ENCODE measurements at regions not wholly inside any gene's neighbourhood (a gene's known extent, or its start where the extent isn't known, plus 50 kb on each side); places are given as distances from the start of the nearest gene placed in this dataset.

DNA sequence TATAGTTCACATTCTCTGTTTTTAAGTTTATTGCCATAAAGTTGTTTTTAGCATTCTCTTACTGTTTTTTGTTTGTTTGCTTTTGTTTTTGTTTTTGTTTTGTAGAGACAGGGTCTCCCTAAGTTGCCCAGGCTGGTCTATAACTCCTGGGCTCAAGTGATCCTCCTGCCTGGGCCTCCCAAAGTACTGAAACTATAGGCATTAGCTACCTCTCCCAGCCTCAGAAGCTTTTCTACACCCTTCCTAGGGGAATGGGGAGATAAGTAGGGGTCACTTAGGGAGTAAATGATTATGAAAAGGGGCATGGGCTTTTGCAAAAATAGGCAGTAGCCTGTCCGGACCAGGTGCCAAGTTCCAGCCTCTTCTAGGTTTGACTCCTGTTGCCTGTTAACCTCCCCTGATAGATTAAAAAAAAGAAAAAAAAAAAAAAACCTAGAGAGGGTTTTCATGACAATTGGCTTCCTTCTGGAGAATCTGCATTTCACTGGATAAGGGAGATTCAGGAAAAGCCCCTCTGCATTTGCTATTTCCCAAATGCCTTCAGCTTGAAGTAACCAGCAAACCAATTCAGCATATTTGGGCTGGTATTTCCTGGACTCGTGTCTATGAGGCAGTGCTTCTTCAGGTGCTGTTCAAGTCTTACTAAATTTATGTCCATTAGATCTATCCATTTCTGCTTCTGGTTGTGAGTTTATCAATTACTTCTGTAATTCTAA is 216.8 kb downstream of the TM9SF2 start:
- H3K4me3 Mint-ChIP-seq: no peak overlapping the region
- H3K27ac Mint-ChIP-seq: no peak overlapping the region
- peaks cover 4% of the 10 kb centered on the region for H3K4me1 Mint-ChIP-seq
- H3K36me3 Mint-ChIP-seq (ENCODE audit: low read depth): peaks cover 5% of the 10 kb centered on the region
- DNase-seq (no peak), ATAC-seq (ENCODE audit: low read depth) (no peak)
- TF ChIP-seq CTCF (IDR thresholded peaks at IDR 0.05): no peak
- intact Hi-C loops (cut with micrococcal nuclease): no loop called here
- ChIA-PET CTCF (no interaction called here), POLR2A (no interaction called here)
- H3K9me3 Mint-ChIP-seq: peaks cover 2% of the 10 kb centered on the region
- no peaks in the 10 kb centered on the region for H3K27me3 Mint-ChIP-seq

DNA sequence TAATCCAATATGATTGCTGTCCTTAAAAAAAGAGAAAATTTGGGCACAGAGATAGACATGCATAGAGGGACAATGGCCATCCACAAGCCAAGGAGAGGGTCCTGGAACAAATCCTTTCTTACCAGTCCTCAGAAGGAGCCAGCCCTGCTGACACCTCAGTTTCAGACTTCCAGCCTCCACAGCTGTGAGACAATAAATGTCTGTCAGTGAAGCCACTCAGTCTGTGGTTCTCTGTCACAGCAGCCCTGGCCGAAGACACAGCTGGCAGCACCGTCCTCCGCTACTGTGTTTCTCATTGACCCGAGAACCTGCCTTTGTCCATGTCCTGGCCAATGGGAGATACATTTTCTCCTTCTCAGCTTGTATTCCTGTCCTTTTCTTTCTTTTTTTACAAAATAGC is 207.9 kb downstream of the TM9SF2 start:
- Mint-ChIP-seq H3K9me3 (peaks cover 2% of the 10 kb centered on the region), H3K27ac (no peak overlapping the region), H3K4me3 (no peak overlapping the region), H3K27me3 (no peaks in the 10 kb centered on the region), H3K36me3 (ENCODE audit: low read depth) (no peaks in the 10 kb centered on the region), H3K4me1 (no peaks in the 10 kb centered on the region)
- no peak for ATAC-seq (ENCODE audit: low read depth)
- ChIA-PET CTCF (no interaction called here), POLR2A (no interaction called here)
- no peak for TF ChIP-seq CTCF (IDR thresholded peaks at IDR 0.05)
- intact Hi-C loops (cut with micrococcal nuclease): no loop called here
- no peak for DNase-seq

DNA sequence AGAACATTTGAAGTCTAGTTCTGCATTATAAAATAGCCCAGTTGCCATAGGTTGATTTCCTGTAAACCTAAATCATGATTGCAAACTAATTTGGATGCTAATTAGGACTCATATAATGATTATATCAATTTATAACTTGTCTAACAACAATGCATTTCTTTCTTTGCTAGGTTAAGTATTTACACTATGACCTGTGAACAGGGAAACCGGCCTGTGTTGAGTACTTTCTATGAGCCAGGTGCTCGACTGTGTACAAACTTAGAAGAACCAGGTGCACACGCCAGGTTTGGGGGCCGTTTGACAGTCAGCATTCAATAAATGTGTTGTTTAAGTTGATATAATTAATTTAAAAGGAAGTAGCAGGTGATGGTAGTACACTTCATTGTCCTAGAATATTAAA is 203.1 kb downstream of the TM9SF2 start:
- no peak for ATAC-seq (ENCODE audit: low read depth)
- no peaks in the 10 kb centered on the region for H3K4me1 Mint-ChIP-seq
- intact Hi-C loops (cut with micrococcal nuclease): no loop called here
- CTCF ChIA-PET: no interaction called here
- no peak for DNase-seq
- H3K27me3 Mint-ChIP-seq: no peaks in the 10 kb centered on the region
- POLR2A ChIA-PET: no interaction called here
- no peak overlapping the region for H3K27ac Mint-ChIP-seq
- TF ChIP-seq CTCF (IDR thresholded peaks at IDR 0.05): no peak
- H3K9me3 Mint-ChIP-seq: no peaks in the 10 kb centered on the region
- no peaks in the 10 kb centered on the region for H3K36me3 Mint-ChIP-seq (ENCODE audit: low read depth)
- H3K4me3 Mint-ChIP-seq: no peak overlapping the region

DNA sequence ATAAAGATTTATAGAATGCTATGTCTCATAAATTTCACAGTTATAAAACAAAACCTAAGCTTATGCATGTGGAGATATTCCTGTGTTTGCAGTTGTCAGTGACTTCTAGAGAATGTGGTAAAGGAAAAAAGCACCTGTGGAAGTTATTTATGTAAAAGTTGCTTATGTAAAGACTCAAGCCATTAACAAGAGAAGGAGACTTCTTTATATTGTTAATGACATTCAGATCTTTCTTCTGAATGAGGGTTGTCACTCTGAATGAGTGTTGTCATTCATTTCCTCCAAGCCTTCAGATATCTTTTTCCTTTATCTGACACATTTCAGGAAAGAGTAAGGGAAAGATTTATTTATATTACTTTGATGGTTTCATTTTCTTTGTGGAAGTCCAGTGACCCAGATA is 202.6 kb downstream of the TM9SF2 start:
- DNase-seq (no peak), ATAC-seq (ENCODE audit: low read depth) (no peak)
- H3K27ac Mint-ChIP-seq: no peak overlapping the region
- H3K36me3 Mint-ChIP-seq (ENCODE audit: low read depth): no peaks in the 10 kb centered on the region
- H3K4me3 Mint-ChIP-seq: no peak overlapping the region
- H3K4me1 Mint-ChIP-seq: no peaks in the 10 kb centered on the region
- CTCF ChIA-PET: no interaction called here
- no peaks in the 10 kb centered on the region for H3K27me3 Mint-ChIP-seq
- POLR2A ChIA-PET: no interaction called here
- TF ChIP-seq CTCF (IDR thresholded peaks at IDR 0.05): no peak
- no peaks in the 10 kb centered on the region for H3K9me3 Mint-ChIP-seq
- intact Hi-C loops (cut with micrococcal nuclease): no loop called here

DNA sequence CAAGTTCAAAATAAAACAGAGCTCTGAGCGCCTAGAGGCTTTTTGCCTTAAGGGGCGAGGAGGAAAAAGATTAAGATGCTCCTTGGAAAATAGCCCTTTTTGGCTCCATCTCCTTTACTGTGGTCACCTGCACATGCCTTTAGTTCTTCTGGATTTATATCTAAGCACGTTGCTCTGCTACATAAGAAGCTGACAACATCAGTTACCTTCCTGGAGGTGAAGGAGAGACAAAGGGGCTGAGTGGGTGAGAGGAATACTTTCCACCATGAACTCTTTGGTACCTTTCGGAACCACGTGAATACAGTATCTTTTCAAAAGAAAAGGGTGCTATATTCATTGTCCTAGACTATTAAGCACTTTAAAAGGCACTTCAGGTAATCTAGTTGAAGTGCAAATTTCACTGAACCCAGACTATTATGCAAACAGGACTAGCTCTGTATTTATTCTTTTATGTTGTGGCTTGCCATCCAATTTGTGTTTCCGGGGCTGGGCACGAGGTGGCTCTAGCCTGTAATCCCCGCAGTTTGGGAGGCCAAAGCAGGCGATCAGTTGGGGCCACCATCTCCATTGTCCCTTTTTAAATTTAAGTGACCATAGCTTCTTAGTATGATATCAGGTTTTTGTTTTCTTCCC is 201.5 kb downstream of the TM9SF2 start:
- POLR2A ChIA-PET: no interaction called here
- H3K4me1 Mint-ChIP-seq: no peaks in the 10 kb centered on the region
- ATAC-seq (ENCODE audit: low read depth): no peak
- no peak overlapping the region for H3K27ac Mint-ChIP-seq
- CTCF ChIA-PET: no interaction called here
- TF ChIP-seq CTCF (IDR thresholded peaks at IDR 0.05): no peak
- H3K27me3 Mint-ChIP-seq: no peaks in the 10 kb centered on the region
- no peak for DNase-seq
- no peak overlapping the region for H3K4me3 Mint-ChIP-seq
- H3K9me3 Mint-ChIP-seq: no peaks in the 10 kb centered on the region
- intact Hi-C loops (cut with micrococcal nuclease): no loop called here
- H3K36me3 Mint-ChIP-seq (ENCODE audit: low read depth): no peaks in the 10 kb centered on the region
